GM12801 (cell line): ENCODE measurements at regions not wholly inside any gene's neighbourhood (a gene's known extent, or its start where the extent isn't known, plus 50 kb on each side); places are given as distances from the start of the nearest gene placed in this dataset.

Source experiments
- CTCF ChIP-seq: IDR thresholded peaks from one replicate; pipeline ENCODE4 v1.5.1; 2011; ENCODE audit warnings: control low read depth; ENCODE audit not compliant: insufficient read length; ENCODE audit errors: extremely low read depth

- no peak for TF ChIP-seq CTCF
Measured at GRCh38 chr12:13870255-13870654, 111.1 kb downstream of the GRIN2B start.

- TF ChIP-seq CTCF, result no peak
Measured at GRCh38 chr12:13864081-13864673, 117.2 kb downstream of the GRIN2B start.

- TF ChIP-seq CTCF, result no peak
Measured at GRCh38 chr12:13857750-13858149, 123.7 kb downstream of the GRIN2B start.

- TF ChIP-seq CTCF, result no peak
Measured at GRCh38 chr12:13853471-13853870, 127.9 kb downstream of the GRIN2B start.

GRCh38 chr12:13851828-13852227, 129.6 kb downstream of the GRIN2B start:
- no peak for TF ChIP-seq CTCF

GRCh38 chr12:13849456-13849855, 131.9 kb downstream of the GRIN2B start:
- no peak for TF ChIP-seq CTCF

GRCh38 chr12:13843841-13844240, 137.6 kb downstream of the GRIN2B start:
- no peak for TF ChIP-seq CTCF
